Lower lobe of right lung (tissue), 2 donors: ENCODE measurements at regions not wholly inside any gene's neighbourhood (a gene's known extent, or its start where the extent isn't known, plus 50 kb on each side); places are given as distances from the start of the nearest gene placed in this dataset.

Source experiments
- ATAC-seq, 2 donors: fragments of 200-7000 bp; cut with Tn5 transposase; one replicate each; pipeline ENCODE4 v1.9.1; 2020 to 2022; ENCODE audit warnings: mild to moderate bottlenecking in 2 of 2, moderate library complexity in 2 of 2
- DNase-seq: peaks from one replicate; pipeline ENCODE4 v3.0.0-alpha.2; 2020
- H3K27ac ChIP-seq: fragments of 200-600 bp; one replicate; pipeline ENCODE4 v1.8.0; 2022
- H3K27me3 ChIP-seq: fragments of 200-600 bp; one replicate; pipeline ENCODE4 v1.8.0; 2022; ENCODE audit warnings: low read depth
- H3K36me3 ChIP-seq: fragments of 200-600 bp; one replicate; pipeline ENCODE4 v1.8.0; 2022; ENCODE audit warnings: mild to moderate bottlenecking
- H3K4me1 ChIP-seq: fragments of 200-600 bp; one replicate; pipeline ENCODE4 v1.8.0; 2022
- H3K4me3 ChIP-seq: fragments of 200-600 bp; one replicate; pipeline ENCODE4 v1.8.0; 2022; ENCODE audit warnings: mild to moderate bottlenecking
- H3K9me3 ChIP-seq: fragments of 200-600 bp; one replicate; pipeline ENCODE4 v1.8.0; 2022
- intact Hi-C: fragments of 100-400 bp; cut with DNase I; formaldehyde crosslinking; loops from one replicate; pipeline ENCODE4 v1.11.0; 2022
- TF ChIP-seq, protein P1 (sequence below): fragments of 200-600 bp; IDR thresholded peaks from one replicate; pipeline ENCODE4 v1.8.0; 2022; ENCODE audit warnings: antibody characterized with exemption, mild to moderate bottlenecking
- donor health status: DM: no; HTN: yes; CAD: no; lungs with severe emphysema.

DNA sequence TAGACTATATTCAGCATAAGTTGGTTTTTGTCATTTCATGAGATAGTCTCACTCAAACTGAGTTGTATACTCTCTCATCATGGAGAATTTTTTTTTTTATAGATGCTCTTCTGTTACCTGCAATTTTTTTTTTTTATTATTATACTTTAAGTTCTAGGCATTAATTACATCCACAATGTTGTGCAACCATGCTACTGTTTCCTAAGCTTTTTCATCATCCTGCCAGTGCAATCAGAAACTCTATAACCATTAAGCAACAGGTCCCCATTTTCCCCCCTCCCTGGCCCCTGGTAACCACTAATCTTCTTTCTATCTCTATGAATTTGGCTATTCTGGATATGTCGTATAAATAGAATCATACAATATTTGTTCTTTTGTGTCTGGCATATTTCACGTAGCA lies 321.6 kb downstream of the STIM2 start:
- TF ChIP-seq, protein P1, sequence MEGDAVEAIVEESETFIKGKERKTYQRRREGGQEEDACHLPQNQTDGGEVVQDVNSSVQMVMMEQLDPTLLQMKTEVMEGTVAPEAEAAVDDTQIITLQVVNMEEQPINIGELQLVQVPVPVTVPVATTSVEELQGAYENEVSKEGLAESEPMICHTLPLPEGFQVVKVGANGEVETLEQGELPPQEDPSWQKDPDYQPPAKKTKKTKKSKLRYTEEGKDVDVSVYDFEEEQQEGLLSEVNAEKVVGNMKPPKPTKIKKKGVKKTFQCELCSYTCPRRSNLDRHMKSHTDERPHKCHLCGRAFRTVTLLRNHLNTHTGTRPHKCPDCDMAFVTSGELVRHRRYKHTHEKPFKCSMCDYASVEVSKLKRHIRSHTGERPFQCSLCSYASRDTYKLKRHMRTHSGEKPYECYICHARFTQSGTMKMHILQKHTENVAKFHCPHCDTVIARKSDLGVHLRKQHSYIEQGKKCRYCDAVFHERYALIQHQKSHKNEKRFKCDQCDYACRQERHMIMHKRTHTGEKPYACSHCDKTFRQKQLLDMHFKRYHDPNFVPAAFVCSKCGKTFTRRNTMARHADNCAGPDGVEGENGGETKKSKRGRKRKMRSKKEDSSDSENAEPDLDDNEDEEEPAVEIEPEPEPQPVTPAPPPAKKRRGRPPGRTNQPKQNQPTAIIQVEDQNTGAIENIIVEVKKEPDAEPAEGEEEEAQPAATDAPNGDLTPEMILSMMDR = no peak
- DNase-seq = no peak
- Histone ChIP-seq H3K36me3 (no peaks in the 10 kb centered on the region), H3K27me3 (no peaks in the 10 kb centered on the region), H3K4me1 (no peaks in the 10 kb centered on the region), H3K27ac (no peak overlapping the region), H3K4me3 (no peak overlapping the region), H3K9me3 (no peaks in the 10 kb centered on the region)
- ATAC-seq = no peak
- intact Hi-C loops = no loop called here

DNA sequence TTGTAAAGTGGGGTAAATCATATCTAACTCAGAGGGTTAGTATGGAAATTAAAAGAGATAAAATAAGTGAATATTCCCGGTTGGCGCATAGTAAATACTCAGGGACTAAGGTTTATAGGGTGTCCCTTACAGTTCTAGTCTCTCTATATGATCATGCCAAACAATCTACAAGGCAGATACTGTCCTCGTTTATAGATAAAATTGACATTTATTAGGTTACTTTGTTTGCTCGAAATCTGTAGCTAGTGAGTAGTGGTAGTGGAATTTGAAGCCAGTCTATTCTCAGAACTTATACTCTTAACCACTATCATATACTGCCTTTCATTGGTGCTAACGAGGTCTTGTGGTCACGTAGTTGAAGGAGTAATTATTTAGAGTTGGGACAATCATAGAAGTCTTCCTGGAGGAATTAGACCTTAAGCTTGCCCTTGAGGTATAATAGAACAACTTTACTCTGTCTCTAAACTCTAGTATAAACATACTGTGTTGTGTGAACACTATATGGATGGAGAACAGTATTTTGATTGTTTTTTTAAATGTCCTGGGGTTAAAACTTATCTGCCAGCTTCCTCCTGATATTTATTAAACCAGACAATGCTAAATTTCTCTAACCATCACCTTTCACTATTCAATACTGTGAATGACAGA lies 324.0 kb downstream of the STIM2 start:
- intact Hi-C loops = no loop called here
- no peak overlapping the region for H3K4me3 ChIP-seq
- no peaks in the 10 kb centered on the region for H3K9me3 ChIP-seq
- no peaks in the 10 kb centered on the region for H3K4me1 ChIP-seq
- ATAC-seq (no peak), DNase-seq (no peak)
- no peaks in the 10 kb centered on the region for H3K36me3 ChIP-seq
- TF ChIP-seq, protein P1 = no peak
- no peaks in the 10 kb centered on the region for H3K27me3 ChIP-seq
- H3K27ac ChIP-seq = no peak overlapping the region

DNA sequence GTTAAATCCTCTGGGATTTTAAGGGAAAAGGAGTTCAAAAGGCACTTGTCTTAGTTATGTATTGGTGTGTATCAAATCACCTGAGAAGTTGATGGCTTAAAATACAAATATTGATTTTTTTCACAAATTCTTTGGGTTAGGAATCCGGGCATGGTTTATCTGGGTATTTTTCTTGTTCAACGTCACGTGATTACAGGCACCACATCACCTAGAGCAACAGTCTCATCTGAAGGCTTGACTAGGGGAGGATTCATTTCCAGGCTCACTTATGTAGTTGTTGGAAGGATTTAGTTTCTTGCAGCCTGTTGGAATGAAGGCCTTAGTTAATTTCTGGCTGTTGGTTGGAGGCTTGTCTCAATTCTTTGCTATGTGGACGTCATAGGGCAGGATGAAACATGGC lies 326.1 kb downstream of the STIM2 start:
- Histone ChIP-seq H3K4me3 (no peak overlapping the region), H3K27ac (no peak overlapping the region), H3K36me3 (no peaks in the 10 kb centered on the region), H3K4me1 (no peaks in the 10 kb centered on the region), H3K27me3 (no peaks in the 10 kb centered on the region), H3K9me3 (no peaks in the 10 kb centered on the region)
- TF ChIP-seq, protein P1 = no peak
- intact Hi-C loops = no loop called here
- no peak for ATAC-seq
- DNase-seq = no peak

DNA sequence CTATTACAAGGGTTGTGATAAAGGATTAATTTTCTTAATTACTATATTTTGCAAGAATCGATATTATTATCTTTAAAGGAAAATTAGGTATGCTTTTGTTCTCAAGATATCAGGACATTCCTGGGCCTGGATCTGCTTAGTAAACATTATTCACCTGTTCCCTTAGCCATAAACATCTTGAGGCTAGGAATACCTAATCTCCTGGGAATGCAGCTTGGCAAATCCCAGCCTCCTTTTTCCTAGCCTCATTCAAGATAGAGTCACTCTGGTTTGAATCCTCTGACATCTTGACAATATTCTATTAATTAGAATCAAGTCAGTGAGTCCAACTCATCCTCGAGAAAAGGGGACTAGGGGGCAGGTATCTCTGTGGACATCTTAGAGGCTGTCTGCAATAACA lies 327.1 kb downstream of the STIM2 start:
- TF ChIP-seq, protein P1 = no peak
- Histone ChIP-seq H3K4me3 (no peak overlapping the region), H3K9me3 (no peaks in the 10 kb centered on the region), H3K36me3 (no peaks in the 10 kb centered on the region), H3K27ac (no peak overlapping the region), H3K27me3 (no peaks in the 10 kb centered on the region), H3K4me1 (no peaks in the 10 kb centered on the region)
- DNase-seq (no peak), ATAC-seq (no peak)
- intact Hi-C loops = no loop called here

DNA sequence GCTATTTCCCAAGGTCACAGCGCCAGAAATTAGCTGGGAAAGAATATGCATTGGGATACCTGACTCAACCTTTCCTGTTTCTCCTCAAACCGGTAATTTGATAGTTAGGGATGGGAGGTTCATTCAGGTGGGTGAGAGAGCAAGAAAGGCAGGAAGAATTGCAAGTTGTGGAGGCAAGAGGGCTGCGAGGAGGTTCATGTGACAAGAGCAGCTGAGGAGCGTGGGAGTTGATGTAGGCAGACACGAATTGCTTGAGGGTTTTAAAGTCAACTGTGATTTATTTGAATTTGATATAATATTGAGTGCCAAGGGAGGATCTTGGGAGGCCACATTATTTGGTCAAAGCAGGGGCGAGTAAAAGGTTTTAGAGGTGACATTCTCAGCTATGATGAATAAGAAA lies 329.0 kb downstream of the STIM2 start:
- H3K4me3 ChIP-seq = no peak overlapping the region
- no peak overlapping the region for H3K27ac ChIP-seq
- H3K9me3 ChIP-seq = no peaks in the 10 kb centered on the region
- ATAC-seq (no peak), DNase-seq (no peak)
- no peaks in the 10 kb centered on the region for H3K36me3 ChIP-seq
- TF ChIP-seq, protein P1 = no peak
- no peaks in the 10 kb centered on the region for H3K27me3 ChIP-seq
- intact Hi-C loops = no loop called here
- no peaks in the 10 kb centered on the region for H3K4me1 ChIP-seq
